ENCODE measurements at regions not wholly inside any gene's neighbourhood (a gene's known extent, or its start where the extent isn't known, plus 50 kb on each side); places are given as distances from the start of the nearest gene placed in this dataset.

GRCh38 chr6:170124150-170124549 lies 166.7 kb downstream of the DLL1 start:
- TF ChIP-seq POLR2A (IDR thresholded peaks at IDR 0.05; ENCODE audit: low read depth, low read length) (no peak), POLR2AphosphoS5 (IDR thresholded peaks at IDR 0.05; ENCODE audit: insufficient read depth, low read depth, low read length) (no peak), EZH2 (IDR thresholded peaks at IDR 0.05; ENCODE audit: borderline replicate concordance, low read depth, low read length, severe bottlenecking) (no peak), MYC (IDR thresholded peaks at IDR 0.05; ENCODE audit: low read depth, low read length) (no peak), GATA2 (IDR thresholded peaks at IDR 0.05; ENCODE audit: insufficient read depth, insufficient read length, low read depth, low read length) (no peak), FOS (IDR thresholded peaks at IDR 0.05; ENCODE audit: borderline replicate concordance, insufficient read depth, low read length) (no peak)
- TF ChIP-seq, protein P1, sequence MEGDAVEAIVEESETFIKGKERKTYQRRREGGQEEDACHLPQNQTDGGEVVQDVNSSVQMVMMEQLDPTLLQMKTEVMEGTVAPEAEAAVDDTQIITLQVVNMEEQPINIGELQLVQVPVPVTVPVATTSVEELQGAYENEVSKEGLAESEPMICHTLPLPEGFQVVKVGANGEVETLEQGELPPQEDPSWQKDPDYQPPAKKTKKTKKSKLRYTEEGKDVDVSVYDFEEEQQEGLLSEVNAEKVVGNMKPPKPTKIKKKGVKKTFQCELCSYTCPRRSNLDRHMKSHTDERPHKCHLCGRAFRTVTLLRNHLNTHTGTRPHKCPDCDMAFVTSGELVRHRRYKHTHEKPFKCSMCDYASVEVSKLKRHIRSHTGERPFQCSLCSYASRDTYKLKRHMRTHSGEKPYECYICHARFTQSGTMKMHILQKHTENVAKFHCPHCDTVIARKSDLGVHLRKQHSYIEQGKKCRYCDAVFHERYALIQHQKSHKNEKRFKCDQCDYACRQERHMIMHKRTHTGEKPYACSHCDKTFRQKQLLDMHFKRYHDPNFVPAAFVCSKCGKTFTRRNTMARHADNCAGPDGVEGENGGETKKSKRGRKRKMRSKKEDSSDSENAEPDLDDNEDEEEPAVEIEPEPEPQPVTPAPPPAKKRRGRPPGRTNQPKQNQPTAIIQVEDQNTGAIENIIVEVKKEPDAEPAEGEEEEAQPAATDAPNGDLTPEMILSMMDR (IDR thresholded peaks at IDR 0.05; ENCODE audit: extremely low read depth in 1 of 2, insufficient read depth in 1 of 2, low read depth in 1 of 2, low read length in 2 of 2): no peak
- TF ChIP-seq, protein P2, sequence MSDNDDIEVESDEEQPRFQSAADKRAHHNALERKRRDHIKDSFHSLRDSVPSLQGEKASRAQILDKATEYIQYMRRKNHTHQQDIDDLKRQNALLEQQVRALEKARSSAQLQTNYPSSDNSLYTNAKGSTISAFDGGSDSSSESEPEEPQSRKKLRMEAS (IDR thresholded peaks at IDR 0.05; ENCODE audit: insufficient read depth, insufficient read length): no peak
